ENCODE measurements at regions not wholly inside any gene's neighbourhood (a gene's known extent, or its start where the extent isn't known, plus 50 kb on each side); places are given as distances from the start of the nearest gene placed in this dataset.

DNA sequence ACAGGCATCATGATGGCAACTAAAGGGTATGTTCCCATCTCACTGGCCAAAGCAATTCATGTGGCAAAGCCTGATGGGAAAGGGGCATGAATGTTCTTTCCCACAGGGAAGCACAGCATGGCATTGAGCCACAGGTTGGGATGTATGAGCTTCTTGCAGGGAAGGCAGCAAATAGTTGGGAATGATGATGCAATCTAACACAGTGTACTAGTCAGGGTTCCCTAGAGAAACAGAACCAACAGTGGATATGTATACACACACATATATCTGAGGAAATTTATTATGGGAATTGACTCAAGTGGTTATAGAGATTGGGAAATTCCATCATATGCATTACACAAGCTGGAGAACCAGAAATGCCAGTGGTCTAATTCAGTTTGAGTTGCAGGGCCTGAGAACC is 253.6 kb upstream of the NPVF start:
- TF ChIP-seq, protein P1, sequence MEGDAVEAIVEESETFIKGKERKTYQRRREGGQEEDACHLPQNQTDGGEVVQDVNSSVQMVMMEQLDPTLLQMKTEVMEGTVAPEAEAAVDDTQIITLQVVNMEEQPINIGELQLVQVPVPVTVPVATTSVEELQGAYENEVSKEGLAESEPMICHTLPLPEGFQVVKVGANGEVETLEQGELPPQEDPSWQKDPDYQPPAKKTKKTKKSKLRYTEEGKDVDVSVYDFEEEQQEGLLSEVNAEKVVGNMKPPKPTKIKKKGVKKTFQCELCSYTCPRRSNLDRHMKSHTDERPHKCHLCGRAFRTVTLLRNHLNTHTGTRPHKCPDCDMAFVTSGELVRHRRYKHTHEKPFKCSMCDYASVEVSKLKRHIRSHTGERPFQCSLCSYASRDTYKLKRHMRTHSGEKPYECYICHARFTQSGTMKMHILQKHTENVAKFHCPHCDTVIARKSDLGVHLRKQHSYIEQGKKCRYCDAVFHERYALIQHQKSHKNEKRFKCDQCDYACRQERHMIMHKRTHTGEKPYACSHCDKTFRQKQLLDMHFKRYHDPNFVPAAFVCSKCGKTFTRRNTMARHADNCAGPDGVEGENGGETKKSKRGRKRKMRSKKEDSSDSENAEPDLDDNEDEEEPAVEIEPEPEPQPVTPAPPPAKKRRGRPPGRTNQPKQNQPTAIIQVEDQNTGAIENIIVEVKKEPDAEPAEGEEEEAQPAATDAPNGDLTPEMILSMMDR (IDR thresholded peaks at IDR 0.05) = no peak
- TF ChIP-seq EZH2 (IDR thresholded peaks at IDR 0.05; ENCODE audit: borderline replicate concordance, insufficient read depth, low read depth, low read length, poor library complexity, severe bottlenecking) = no peak
